ENCODE measurements at regions not wholly inside any gene's neighbourhood (a gene's known extent, or its start where the extent isn't known, plus 50 kb on each side); places are given as distances from the start of the nearest gene placed in this dataset.
"Not testable (repeated sequence)": the region's sequence is repeated elsewhere in the genome, so short reads cannot be mapped to it uniquely, and the experiment has no call there.

DNA sequence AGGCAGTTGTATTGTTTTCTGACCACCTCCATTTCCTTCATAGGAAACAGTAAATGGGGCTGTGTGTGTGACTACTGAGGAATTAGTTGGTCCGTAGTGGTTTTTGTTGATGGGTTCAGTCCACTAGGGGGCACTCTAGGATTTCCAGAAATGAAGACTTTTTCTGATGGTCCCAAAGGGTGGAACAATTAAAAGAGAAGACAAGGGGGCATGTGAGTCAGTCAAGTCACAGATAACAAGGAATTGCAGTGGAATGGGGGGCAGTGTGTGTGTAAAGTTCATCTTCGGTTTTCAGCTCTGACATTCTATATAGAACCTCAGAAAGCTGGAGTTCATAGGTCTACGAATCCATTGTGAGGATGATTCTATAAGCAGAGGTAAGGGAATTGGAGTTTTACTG is 186.6 kb upstream of the OR4E1 start:
- TF ChIP-seq, protein P1, sequence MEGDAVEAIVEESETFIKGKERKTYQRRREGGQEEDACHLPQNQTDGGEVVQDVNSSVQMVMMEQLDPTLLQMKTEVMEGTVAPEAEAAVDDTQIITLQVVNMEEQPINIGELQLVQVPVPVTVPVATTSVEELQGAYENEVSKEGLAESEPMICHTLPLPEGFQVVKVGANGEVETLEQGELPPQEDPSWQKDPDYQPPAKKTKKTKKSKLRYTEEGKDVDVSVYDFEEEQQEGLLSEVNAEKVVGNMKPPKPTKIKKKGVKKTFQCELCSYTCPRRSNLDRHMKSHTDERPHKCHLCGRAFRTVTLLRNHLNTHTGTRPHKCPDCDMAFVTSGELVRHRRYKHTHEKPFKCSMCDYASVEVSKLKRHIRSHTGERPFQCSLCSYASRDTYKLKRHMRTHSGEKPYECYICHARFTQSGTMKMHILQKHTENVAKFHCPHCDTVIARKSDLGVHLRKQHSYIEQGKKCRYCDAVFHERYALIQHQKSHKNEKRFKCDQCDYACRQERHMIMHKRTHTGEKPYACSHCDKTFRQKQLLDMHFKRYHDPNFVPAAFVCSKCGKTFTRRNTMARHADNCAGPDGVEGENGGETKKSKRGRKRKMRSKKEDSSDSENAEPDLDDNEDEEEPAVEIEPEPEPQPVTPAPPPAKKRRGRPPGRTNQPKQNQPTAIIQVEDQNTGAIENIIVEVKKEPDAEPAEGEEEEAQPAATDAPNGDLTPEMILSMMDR (conservative IDR thresholded peaks at IDR 0.05): peak; percentile 52; the same call in 1 of the 2 replicates
- TF ChIP-seq EZH2 (IDR thresholded peaks at IDR 0.05; ENCODE audit: low read depth): no peak
- intact Hi-C loops (cut with micrococcal nuclease; ENCODE audit: unreplicated experiment): loop anchor here (10.0 kb wide), 1 partner anchor 95 kb away; no protein-coding TSS in a partner anchor
- ChIA-PET POLR2A (ENCODE audit: unreplicated experiment) (no interaction called here), CTCF (no interaction called here)
- H3K79me2 ChIP-seq (ENCODE audit: low read depth): no peaks in the 10 kb centered on the region
- no peaks in the 10 kb centered on the region for H4K20me1 ChIP-seq (ENCODE audit: insufficient read depth)
- H3K27ac ChIP-seq: no peak overlapping the region
- no peak overlapping the region for H3K4me2 ChIP-seq
- no peaks in the 10 kb centered on the region for H3K9me2 ChIP-seq (ENCODE audit: insufficient read depth)
- DNase-seq: no peak
- no peaks in the 10 kb centered on the region for H3K36me3 ChIP-seq (ENCODE audit: low read depth)
- no TSS peak for BruUV-seq (replicated peaks)
- no peak overlapping the region for H2AFZ ChIP-seq
- no peaks in the 10 kb centered on the region for H3F3A ChIP-seq (ENCODE audit: insufficient read depth, low read depth)
- no peak overlapping the region for H3K4me3 ChIP-seq
- no peaks in the 10 kb centered on the region for H3K27me3 ChIP-seq (ENCODE audit: insufficient read depth, low read depth)
- no peaks in the 10 kb centered on the region for H3K9me3 ChIP-seq (ENCODE audit: insufficient read depth, low read depth)
- no peaks in the 10 kb centered on the region for H3K4me1 ChIP-seq (replicated peaks; ENCODE audit: insufficient read depth)

DNA sequence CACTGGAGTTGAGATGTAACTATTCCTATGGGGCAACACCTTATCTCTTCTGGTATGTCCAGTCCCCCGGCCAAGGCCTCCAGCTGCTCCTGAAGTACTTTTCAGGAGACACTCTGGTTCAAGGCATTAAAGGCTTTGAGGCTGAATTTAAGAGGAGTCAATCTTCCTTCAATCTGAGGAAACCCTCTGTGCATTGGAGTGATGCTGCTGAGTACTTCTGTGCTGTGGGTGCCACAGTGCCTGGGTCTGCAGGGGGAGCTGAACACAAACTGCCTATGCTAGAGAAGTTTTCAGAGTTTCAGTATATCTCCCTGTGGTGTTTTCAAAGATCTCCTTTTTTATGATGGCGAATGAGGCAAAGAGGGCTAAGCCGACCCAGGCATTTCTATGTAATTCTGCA is 179.2 kb upstream of the OR4E1 start:
- no TSS peak for BruUV-seq (replicated peaks)
- Histone ChIP-seq H3K27ac (no peak overlapping the region), H3K4me2 (no peak overlapping the region), H3K27me3 (ENCODE audit: insufficient read depth, low read depth) (no peaks in the 10 kb centered on the region), H3K9me3 (ENCODE audit: insufficient read depth, low read depth) (no peaks in the 10 kb centered on the region), H2AFZ (no peak overlapping the region), H3K4me3 (no peak overlapping the region), H3K79me2 (ENCODE audit: low read depth) (no peaks in the 10 kb centered on the region), H3K9me2 (ENCODE audit: insufficient read depth) (no peaks in the 10 kb centered on the region), H3K36me3 (ENCODE audit: low read depth) (no peaks in the 10 kb centered on the region), H3F3A (ENCODE audit: insufficient read depth, low read depth) (no peaks in the 10 kb centered on the region), H3K4me1 (replicated peaks; ENCODE audit: insufficient read depth) (no peaks in the 10 kb centered on the region), H4K20me1 (ENCODE audit: insufficient read depth) (no peaks in the 10 kb centered on the region)
- CTCF ChIA-PET: no interaction called here
- POLR2A ChIA-PET (ENCODE audit: unreplicated experiment): interaction anchor here (0.7 kb wide), 1 partner anchor 18 kb away, joined by 6 read pairs; no protein-coding TSS in a partner anchor
- intact Hi-C loops (cut with micrococcal nuclease; ENCODE audit: unreplicated experiment): no loop called here
- no peak for DNase-seq
- TF ChIP-seq, protein P1 (conservative IDR thresholded peaks at IDR 0.05): no peak
- TF ChIP-seq EZH2 (IDR thresholded peaks at IDR 0.05; ENCODE audit: low read depth): no peak

DNA sequence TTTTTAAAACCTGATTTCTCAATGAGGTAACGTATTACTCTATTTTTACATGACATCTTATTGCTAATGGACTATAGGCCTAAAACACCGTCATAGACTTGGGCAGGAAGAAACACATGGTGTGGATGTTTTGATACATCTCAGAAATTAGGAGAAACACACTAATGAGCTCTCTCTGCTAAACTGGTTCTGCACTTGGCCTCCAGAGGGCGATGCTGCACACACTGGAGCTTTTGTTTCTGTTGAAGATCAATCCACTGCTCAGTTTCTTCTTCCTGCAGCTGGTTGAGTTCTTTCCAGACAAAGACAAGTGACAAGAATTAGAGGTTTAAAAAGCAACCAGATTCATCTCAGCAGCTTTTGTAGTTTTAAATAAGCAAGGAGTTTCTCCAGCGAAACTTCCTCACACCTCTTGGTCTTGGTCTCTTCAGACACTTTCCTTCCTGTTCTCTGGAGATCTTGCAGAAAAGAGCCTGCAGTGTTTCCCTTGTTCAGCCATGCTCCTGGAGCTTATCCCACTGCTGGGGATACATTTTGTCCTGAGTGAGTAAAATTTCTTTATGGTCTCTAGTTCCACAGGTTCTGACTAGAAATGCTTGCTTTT is 178.5 kb upstream of the OR4E1 start:
- Histone ChIP-seq H3K27me3 (ENCODE audit: insufficient read depth, low read depth) (no peaks in the 10 kb centered on the region), H3K4me2 (no peak overlapping the region), H3K4me3 (no peak overlapping the region), H2AFZ (no peak overlapping the region), H4K20me1 (ENCODE audit: insufficient read depth) (no peaks in the 10 kb centered on the region), H3K4me1 (replicated peaks; ENCODE audit: insufficient read depth) (no peaks in the 10 kb centered on the region), H3K27ac (no peak overlapping the region), H3K9me3 (ENCODE audit: insufficient read depth, low read depth) (no peaks in the 10 kb centered on the region), H3K79me2 (ENCODE audit: low read depth) (no peaks in the 10 kb centered on the region), H3K9me2 (ENCODE audit: insufficient read depth) (no peaks in the 10 kb centered on the region), H3F3A (ENCODE audit: insufficient read depth, low read depth) (no peaks in the 10 kb centered on the region), H3K36me3 (ENCODE audit: low read depth) (no peaks in the 10 kb centered on the region)
- POLR2A ChIA-PET (ENCODE audit: unreplicated experiment): interaction anchor here (0.6 kb wide), 1 partner anchor 23 kb away, joined by 7 read pairs; no protein-coding TSS in a partner anchor
- intact Hi-C loops (cut with micrococcal nuclease; ENCODE audit: unreplicated experiment): no loop called here
- no peak for TF ChIP-seq EZH2 (IDR thresholded peaks at IDR 0.05; ENCODE audit: low read depth)
- TF ChIP-seq, protein P1 (conservative IDR thresholded peaks at IDR 0.05): peak; percentile 63
- CTCF ChIA-PET: interaction anchor here (0.7 to 0.9 kb wide), 2 partner anchors 11 to 126 kb away, joined by 3 read pairs; no protein-coding TSS in a partner anchor
- peak in 1 of 2 experiments; percentile 26 for DNase-seq
- BruUV-seq (replicated peaks): no TSS peak

DNA sequence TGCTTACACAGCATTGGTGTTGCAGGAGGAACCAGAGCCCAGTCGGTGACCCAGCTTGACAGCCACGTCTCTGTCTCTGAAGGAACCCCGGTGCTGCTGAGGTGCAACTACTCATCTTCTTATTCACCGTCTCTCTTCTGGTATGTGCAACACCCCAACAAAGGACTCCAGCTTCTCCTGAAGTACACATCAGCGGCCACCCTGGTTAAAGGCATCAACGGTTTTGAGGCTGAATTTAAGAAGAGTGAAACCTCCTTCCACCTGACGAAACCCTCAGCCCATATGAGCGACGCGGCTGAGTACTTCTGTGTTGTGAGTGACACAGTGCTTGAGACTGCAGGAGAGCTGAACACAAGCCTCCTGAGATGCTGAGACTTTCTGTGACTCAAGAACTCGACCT is 173.3 kb upstream of the OR4E1 start:
- POLR2A ChIA-PET (ENCODE audit: unreplicated experiment); H3K4me1 ChIP-seq (replicated peaks; ENCODE audit: insufficient read depth); H3K79me2 ChIP-seq (ENCODE audit: low read depth); H3K4me2 ChIP-seq; H3K4me3 ChIP-seq; H3K9me2 ChIP-seq (ENCODE audit: insufficient read depth); H2AFZ ChIP-seq; H3K27me3 ChIP-seq (ENCODE audit: insufficient read depth, low read depth); H3K9me3 ChIP-seq (ENCODE audit: insufficient read depth, low read depth); intact Hi-C loops (cut with micrococcal nuclease; ENCODE audit: unreplicated experiment); BruUV-seq (replicated peaks); H3F3A ChIP-seq (ENCODE audit: insufficient read depth, low read depth); DNase-seq; CTCF ChIA-PET; H3K27ac ChIP-seq; H3K36me3 ChIP-seq (ENCODE audit: low read depth); H4K20me1 ChIP-seq (ENCODE audit: insufficient read depth): not testable (repeated sequence)

Data from PC-9 (cell line).